ENCODE measurements at regions not wholly inside any gene's neighbourhood (a gene's known extent, or its start where the extent isn't known, plus 50 kb on each side); places are given as distances from the start of the nearest gene placed in this dataset.

DNA sequence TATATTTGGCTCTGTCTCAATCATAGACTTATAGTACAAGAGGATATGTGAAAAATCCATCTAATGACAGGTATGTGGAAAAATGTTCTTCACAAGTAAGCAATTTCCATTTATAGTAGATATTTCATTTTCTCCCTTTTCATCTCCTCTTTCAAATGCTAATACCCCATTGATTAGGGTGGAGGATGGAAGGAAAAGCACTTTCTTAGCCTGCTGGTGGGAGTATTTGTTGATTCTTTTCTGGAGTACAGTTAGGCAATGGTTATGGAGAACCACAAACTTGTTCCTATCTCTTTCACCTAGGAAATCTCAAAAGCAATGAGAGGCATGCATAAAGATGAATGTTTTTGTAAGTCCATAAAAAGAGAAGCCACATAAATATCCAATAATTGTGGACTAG lies 108.0 kb upstream of the CREB5 start:
- Mint-ChIP-seq H3K36me3 (no peaks in the 10 kb centered on the region), H3K27ac (no peak overlapping the region), H3K27me3 (ENCODE audit: low read depth in 3 of 3) (peaks cover 6 to 20% (median 17%) of the 10 kb centered on the region in 3 donors), H3K4me3 (no peak overlapping the region), H3K4me1 (no peaks in the 10 kb centered on the region), H3K9me3 (peaks cover 0 to 4% (median 0%) of the 10 kb centered on the region in 7 donors)
- Histone ChIP-seq H3K27me3 (ENCODE audit: control insufficient read depth in 2 of 2, insufficient read depth in 2 of 2, low read length in 2 of 2) (peaks cover 0 to 7% of the 10 kb centered on the region in 2 donors), H3K4me3 (replicated peaks in 1 of 3; ENCODE audit: low read depth in 2 of 3, low read length in 3 of 3) (no peak overlapping the region), H3K9ac (ENCODE audit: insufficient read depth, low read length, poor library complexity, severe bottlenecking) (no peak overlapping the region), H3K9me3 (replicated peaks in 1 of 2; ENCODE audit: control insufficient read depth in 1 of 2, insufficient read depth in 1 of 2, low read length in 2 of 2) (no peaks in the 10 kb centered on the region), H3K4me1 (ENCODE audit: control insufficient read depth in 1 of 2, insufficient read depth in 2 of 2, low read length in 2 of 2) (no peaks in the 10 kb centered on the region), H3K4me2 (replicated peaks; ENCODE audit: extremely low read depth, low read length, poor library complexity, severe bottlenecking) (no peak overlapping the region), H4K20me1 (ENCODE audit: insufficient read depth, low read length) (no peaks in the 10 kb centered on the region), H3K36me3 (replicated peaks in 1 of 2; ENCODE audit: control insufficient read depth in 1 of 2, insufficient read depth in 2 of 2, low read length in 2 of 2) (no peaks in the 10 kb centered on the region), H2AFZ (ENCODE audit: insufficient read depth, low read depth, low read length, poor library complexity, severe bottlenecking) (no peak overlapping the region), H3K27ac (ENCODE audit: low read depth in 1 of 2, low read length in 2 of 2) (no peak overlapping the region), H3K79me2 (ENCODE audit: insufficient read depth, low read length) (no peaks in the 10 kb centered on the region)
- no peak for DNase-seq
- TF ChIP-seq, protein P1, sequence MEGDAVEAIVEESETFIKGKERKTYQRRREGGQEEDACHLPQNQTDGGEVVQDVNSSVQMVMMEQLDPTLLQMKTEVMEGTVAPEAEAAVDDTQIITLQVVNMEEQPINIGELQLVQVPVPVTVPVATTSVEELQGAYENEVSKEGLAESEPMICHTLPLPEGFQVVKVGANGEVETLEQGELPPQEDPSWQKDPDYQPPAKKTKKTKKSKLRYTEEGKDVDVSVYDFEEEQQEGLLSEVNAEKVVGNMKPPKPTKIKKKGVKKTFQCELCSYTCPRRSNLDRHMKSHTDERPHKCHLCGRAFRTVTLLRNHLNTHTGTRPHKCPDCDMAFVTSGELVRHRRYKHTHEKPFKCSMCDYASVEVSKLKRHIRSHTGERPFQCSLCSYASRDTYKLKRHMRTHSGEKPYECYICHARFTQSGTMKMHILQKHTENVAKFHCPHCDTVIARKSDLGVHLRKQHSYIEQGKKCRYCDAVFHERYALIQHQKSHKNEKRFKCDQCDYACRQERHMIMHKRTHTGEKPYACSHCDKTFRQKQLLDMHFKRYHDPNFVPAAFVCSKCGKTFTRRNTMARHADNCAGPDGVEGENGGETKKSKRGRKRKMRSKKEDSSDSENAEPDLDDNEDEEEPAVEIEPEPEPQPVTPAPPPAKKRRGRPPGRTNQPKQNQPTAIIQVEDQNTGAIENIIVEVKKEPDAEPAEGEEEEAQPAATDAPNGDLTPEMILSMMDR (IDR thresholded peaks at IDR 0.05): no peak
- intact Hi-C loops (cut with micrococcal nuclease): no loop called here

DNA sequence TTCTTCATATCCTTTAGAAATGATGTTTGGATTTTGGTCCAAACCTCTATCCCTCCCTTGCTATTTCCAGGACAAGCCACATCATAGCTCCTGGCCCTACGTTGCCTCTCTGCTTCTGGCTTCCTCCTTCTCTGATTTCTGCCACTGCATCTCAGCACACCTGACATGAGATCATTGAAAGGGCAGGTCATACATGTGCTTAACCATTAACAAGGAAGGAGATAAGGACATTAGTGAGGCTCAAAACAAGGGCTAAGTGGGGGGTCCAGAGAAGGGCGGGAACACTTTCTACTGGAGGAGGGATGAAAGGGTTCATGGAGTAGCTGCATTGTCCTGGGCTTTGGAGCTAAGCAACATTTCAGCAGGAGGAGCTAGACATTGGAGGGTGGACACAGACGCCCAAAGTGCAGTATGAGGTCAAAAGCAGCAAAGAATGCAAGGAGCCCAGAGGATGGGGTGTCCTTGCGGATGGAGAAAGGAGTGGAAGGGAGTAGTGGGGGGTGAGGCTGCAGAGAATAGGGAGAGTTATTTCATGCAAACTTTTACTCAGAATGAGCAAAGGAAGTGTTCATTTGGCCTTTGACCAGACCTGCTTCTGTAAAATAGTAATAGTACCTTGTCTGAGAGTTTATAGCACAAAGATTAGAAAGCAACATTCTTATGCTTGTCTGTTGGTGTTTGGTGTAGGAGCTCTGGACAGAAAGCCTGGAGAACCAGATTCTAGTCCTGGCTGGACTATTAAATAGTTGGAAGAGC lies 102.4 kb upstream of the CREB5 start:
- H3K27ac Mint-ChIP-seq: peak overlapping the region in 1 of 7 donors; percentile 43
- Histone ChIP-seq H3K9ac (ENCODE audit: insufficient read depth, low read length, poor library complexity, severe bottlenecking) (no peak overlapping the region), H3K79me2 (ENCODE audit: insufficient read depth, low read length) (no peaks in the 10 kb centered on the region), H3K27me3 (ENCODE audit: control insufficient read depth in 2 of 2, insufficient read depth in 2 of 2, low read length in 2 of 2) (peaks cover 27 to 42% of the 10 kb centered on the region in 2 donors), H4K20me1 (ENCODE audit: insufficient read depth, low read length) (no peaks in the 10 kb centered on the region), H3K27ac (ENCODE audit: low read depth in 1 of 2, low read length in 2 of 2) (no peak overlapping the region), H3K36me3 (replicated peaks in 1 of 2; ENCODE audit: control insufficient read depth in 1 of 2, insufficient read depth in 2 of 2, low read length in 2 of 2) (no peaks in the 10 kb centered on the region), H3K9me3 (replicated peaks in 1 of 2; ENCODE audit: control insufficient read depth in 1 of 2, insufficient read depth in 1 of 2, low read length in 2 of 2) (no peaks in the 10 kb centered on the region), H3K4me2 (replicated peaks; ENCODE audit: extremely low read depth, low read length, poor library complexity, severe bottlenecking) (no peak overlapping the region), H3K4me1 (ENCODE audit: control insufficient read depth in 1 of 2, insufficient read depth in 2 of 2, low read length in 2 of 2) (no peaks in the 10 kb centered on the region), H3K4me3 (replicated peaks in 1 of 3; ENCODE audit: low read depth in 2 of 3, low read length in 3 of 3) (no peak overlapping the region), H2AFZ (ENCODE audit: insufficient read depth, low read depth, low read length, poor library complexity, severe bottlenecking) (no peak overlapping the region)
- H3K36me3 Mint-ChIP-seq: no peaks in the 10 kb centered on the region
- 70% methylated on average over 4 of the region's 4 CpGs for WGBS (ENCODE audit: insufficient coverage)
- intact Hi-C loops (cut with micrococcal nuclease): no loop called here
- H3K9me3 Mint-ChIP-seq: peaks cover 0 to 6% (median 0%) of the 10 kb centered on the region in 7 donors
- TF ChIP-seq, protein P1 (IDR thresholded peaks at IDR 0.05): no peak
- no peak for DNase-seq
- no peaks in the 10 kb centered on the region for H3K4me1 Mint-ChIP-seq
- H3K4me3 Mint-ChIP-seq: no peak overlapping the region
- peaks cover 37 to 42% (median 41%) of the 10 kb centered on the region in 3 donors for H3K27me3 Mint-ChIP-seq (ENCODE audit: low read depth in 3 of 3)
